H54 (cell line): ENCODE measurements at regions not wholly inside any gene's neighbourhood (a gene's known extent, or its start where the extent isn't known, plus 50 kb on each side); places are given as distances from the start of the nearest gene placed in this dataset.
"Not testable (repeated sequence)": the region's sequence is repeated elsewhere in the genome, so short reads cannot be mapped to it uniquely, and the experiment has no call there.

Experiments used
- DNase-seq: peaks from one replicate; pipeline ENCODE4 v3.0.0; 2011; ENCODE audit warnings: low spot score, mixed read lengths; ENCODE audit not compliant: insufficient read length
- FAIRE-seq: peaks from 3 replicates; lab custom pipeline; 2011; peaks lifted over from hg19 to GRCh38; lab: Jason Lieb, UNC
- POLR2A ChIP-seq: IDR thresholded peaks from 2 replicates; pipeline ENCODE4 v1.6.1; 2011; ENCODE audit warnings: low read depth, mild to moderate bottlenecking, low read length

- FAIRE-seq: no peak
- no peak for TF ChIP-seq POLR2A
These were observed 546.0 kb upstream of the CCDC179 start for GRCh38 chr11:23406131-23406819.

GRCh38 chr11:23413057-23413456 is 552.8 kb upstream of the CCDC179 start:
- no peak for DNase-seq
- no peak for FAIRE-seq
- no peak for TF ChIP-seq POLR2A

More at GRCh38 chr11:23406131-23406819, 546.0 kb upstream of the CCDC179 start:
- no peak for DNase-seq

GRCh38 chr11:23423104-23423503 is 562.8 kb upstream of the CCDC179 start:
- no peak for TF ChIP-seq POLR2A
- FAIRE-seq: no peak

GRCh38 chr11:23423656-23424055 is 563.4 kb upstream of the CCDC179 start:
- TF ChIP-seq POLR2A: no peak
- FAIRE-seq (no peak), DNase-seq (no peak)

More at GRCh38 chr11:23423104-23423503, 562.8 kb upstream of the CCDC179 start:
- DNase-seq: no peak

GRCh38 chr11:23425381-23425780 is 565.1 kb upstream of the CCDC179 start:
- TF ChIP-seq POLR2A: no peak
- FAIRE-seq (no peak), DNase-seq (no peak)

- no peak for DNase-seq
- no peak for FAIRE-seq
- TF ChIP-seq POLR2A: no peak
These were observed 569.3 kb upstream of the CCDC179 start for GRCh38 chr11:23429569-23429968.

- TF ChIP-seq POLR2A: no peak
- FAIRE-seq: no peak
- DNase-seq: no peak
These were observed 593.2 kb upstream of the CCDC179 start for GRCh38 chr11:23453522-23453921.

- FAIRE-seq: no peak
- TF ChIP-seq POLR2A: no peak
These were observed 595.1 kb upstream of the CCDC179 start for GRCh38 chr11:23455321-23455891.

GRCh38 chr11:23457641-23458040 is 597.4 kb upstream of the CCDC179 start:
- DNase-seq (no peak), FAIRE-seq (no peak)
- TF ChIP-seq POLR2A: no peak

More at GRCh38 chr11:23455321-23455891, 595.1 kb upstream of the CCDC179 start:
- no peak for DNase-seq

GRCh38 chr11:23471878-23472277 is 611.6 kb upstream of the CCDC179 start:
- DNase-seq (no peak), FAIRE-seq (no peak)
- TF ChIP-seq POLR2A: no peak

- FAIRE-seq (no peak), DNase-seq (no peak)
- TF ChIP-seq POLR2A: no peak
These were observed 613.5 kb upstream of the CCDC179 start for GRCh38 chr11:23473782-23474181.

GRCh38 chr11:23480736-23481135 is 620.5 kb upstream of the CCDC179 start:
- FAIRE-seq: no peak
- DNase-seq: no peak
- no peak for TF ChIP-seq POLR2A

- not testable (repeated sequence) for DNase-seq, FAIRE-seq
These were observed 623.9 kb upstream of the CCDC179 start for GRCh38 chr11:23484146-23484545.

- DNase-seq, FAIRE-seq: not testable (repeated sequence)
These were observed 624.3 kb upstream of the CCDC179 start for GRCh38 chr11:23484618-23485017.
